ENCODE measurements at regions not wholly inside any gene's neighbourhood (a gene's known extent, or its start where the extent isn't known, plus 50 kb on each side); places are given as distances from the start of the nearest gene placed in this dataset.
A peak's percentile ranks its signal among the peaks of the same experiment; 100 is the strongest.
"Not testable (repeated sequence)": the region's sequence is repeated elsewhere in the genome, so short reads cannot be mapped to it uniquely, and the experiment has no call there.

GRCh38 chr15:26070095-26070532, 207.0 kb upstream of the ATP10A start:
- DNase-seq, result no peak

- DNase-seq, result no peak
Measured at GRCh38 chr15:26069231-26069641, 206.1 kb upstream of the ATP10A start.

DNA sequence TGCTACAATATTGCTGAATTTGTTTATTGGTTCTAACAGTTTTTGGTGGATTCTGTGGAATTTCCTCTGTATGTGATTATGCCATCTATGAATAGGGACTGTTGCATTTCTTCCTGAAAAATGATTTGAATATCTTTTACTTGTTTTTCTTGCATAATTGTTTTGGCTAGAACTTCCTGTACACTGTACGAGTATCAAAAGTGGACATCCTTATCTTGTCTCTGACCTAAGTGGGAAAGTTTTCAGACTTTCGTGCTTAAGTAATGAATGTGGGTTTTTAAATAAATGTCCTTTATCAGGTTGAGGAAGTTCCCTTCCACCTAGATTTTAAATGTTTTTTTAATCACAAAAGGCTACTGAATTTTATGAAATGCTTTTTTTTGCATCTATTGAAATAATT, 203.8 kb upstream of the ATP10A start:
- no peak for DNase-seq

DNA sequence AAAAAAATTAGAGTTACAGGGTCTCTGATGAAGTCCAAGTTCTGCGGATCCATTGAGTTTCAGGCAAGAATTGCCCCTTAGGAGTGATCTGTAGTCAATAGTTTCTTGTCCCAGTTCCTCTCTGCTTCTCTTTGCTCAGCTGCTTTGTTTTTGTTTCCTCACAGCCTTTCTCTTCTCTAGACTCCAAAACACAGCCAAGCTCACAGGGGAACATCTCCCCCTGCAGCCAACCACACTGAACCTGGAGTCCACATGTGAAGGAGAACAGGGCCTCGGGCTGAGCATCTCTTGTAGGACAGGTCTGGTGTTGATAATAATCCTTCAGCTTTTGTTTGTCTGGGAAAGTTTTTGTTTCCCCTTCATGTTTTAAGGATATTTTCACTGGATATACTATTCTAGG, 202.6 kb upstream of the ATP10A start:
- no peak for DNase-seq

- DNase-seq, result no peak
Measured at GRCh38 chr15:26061248-26061647, 198.1 kb upstream of the ATP10A start.

GRCh38 chr15:26056766-26057165, 193.6 kb upstream of the ATP10A start:
- DNase-seq, result not testable (repeated sequence)

- DNase-seq, result peak; percentile 63
Measured at GRCh38 chr15:26051761-26052675, 188.9 kb upstream of the ATP10A start.

- no peak for DNase-seq
Measured at GRCh38 chr15:26050984-26051383, 187.9 kb upstream of the ATP10A start.

DNA sequence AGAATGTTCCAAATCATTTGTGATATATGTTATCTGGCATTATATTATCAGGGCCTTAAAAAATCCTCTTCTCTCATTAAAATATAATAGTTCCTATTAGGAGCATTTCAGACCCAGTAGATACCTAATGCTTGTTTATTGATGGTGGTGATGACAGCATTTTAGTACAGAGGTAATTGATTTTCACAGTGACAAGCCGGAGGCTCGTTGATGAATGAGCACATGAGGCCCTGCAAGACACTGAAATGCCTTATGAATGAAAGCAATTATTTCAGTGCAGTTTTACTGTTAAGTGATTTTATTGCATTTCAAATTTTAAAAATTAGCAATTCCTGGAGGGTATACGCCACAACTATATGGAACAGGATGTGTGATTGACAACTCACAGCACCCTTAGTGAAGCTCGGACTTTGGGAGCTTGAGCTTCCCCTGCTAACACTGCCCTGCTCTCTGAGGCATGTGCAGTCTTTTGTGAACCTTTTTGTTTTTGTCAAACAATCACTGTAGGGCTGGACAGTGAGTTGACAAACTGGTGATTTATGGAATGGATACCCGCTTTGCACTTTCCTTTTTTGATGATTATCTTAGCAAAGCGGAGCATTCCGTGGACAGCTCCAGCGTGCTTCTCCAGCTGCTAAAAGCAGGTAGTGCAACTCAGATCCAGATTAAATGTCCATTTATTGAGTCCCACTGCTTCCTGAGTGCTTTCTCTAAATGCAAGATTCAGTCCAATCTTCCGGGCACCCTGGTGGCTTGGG, 187.0 kb upstream of the ATP10A start:
- no peak for DNase-seq

- DNase-seq, result no peak
Measured at GRCh38 chr15:26048669-26049068, 185.5 kb upstream of the ATP10A start.

- no peak for DNase-seq
Measured at GRCh38 chr15:26045516-26045915, 182.4 kb upstream of the ATP10A start.

DNA sequence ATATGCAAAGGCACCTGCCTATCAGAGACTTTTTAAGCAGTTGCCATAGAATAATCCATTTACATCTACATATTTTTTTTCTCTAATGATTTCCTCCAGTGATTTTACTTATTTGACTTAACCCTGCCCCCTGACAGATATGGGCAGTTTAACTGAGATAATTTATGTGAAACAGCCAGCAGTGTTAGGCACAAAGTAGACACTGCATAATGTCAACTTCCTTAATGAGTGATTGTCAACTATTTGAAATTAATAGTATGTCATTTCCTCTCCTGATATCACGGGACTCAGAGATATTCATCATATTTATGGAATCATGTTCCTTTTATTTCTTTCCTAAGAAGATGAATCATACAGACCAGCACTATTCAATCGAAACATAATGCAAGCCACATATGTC, 179.9 kb upstream of the ATP10A start:
- no peak for DNase-seq

DNA sequence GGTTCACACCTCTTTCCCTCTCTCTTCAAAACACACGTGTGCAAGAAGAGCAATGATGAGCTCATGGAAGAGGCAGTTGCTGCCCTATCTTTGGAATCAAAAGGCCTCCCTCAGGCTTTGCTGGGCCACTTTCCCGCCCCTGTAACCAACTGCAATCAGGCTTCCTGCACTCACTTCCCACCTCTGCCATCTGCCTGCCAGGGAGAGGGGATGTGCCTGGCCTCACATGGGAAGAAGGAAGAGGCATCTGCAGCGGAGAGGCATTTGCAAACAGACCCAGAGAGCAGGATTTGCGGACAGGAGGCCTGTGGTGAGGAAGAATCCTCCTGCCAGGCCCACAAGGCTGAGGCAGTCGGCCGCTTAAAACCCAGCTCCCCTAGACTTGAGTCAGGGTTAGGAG, 175.6 kb upstream of the ATP10A start:
- DNase-seq, result no peak

DNA sequence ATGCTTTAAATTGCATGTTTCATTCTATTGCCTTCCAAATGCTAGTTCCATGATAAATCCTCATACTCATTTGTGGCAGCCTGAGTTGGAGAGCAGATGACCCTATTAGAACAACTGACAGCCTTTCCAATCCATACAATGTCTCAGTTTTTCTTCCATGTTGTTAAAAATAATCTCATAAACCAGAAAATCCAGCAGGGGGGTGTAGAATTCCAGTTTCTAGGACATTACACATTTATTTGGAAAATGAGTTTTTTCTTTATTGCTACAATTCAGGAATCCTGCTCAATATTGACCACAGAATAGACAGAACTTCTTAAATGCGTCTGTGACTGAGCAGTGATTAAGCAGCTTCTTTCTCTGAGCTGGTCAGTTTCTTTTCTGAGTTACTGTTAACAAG, 174.2 kb upstream of the ATP10A start:
- DNase-seq, result no peak

- no peak for DNase-seq
Measured at GRCh38 chr15:26033493-26033892, 170.4 kb upstream of the ATP10A start.

DNA sequence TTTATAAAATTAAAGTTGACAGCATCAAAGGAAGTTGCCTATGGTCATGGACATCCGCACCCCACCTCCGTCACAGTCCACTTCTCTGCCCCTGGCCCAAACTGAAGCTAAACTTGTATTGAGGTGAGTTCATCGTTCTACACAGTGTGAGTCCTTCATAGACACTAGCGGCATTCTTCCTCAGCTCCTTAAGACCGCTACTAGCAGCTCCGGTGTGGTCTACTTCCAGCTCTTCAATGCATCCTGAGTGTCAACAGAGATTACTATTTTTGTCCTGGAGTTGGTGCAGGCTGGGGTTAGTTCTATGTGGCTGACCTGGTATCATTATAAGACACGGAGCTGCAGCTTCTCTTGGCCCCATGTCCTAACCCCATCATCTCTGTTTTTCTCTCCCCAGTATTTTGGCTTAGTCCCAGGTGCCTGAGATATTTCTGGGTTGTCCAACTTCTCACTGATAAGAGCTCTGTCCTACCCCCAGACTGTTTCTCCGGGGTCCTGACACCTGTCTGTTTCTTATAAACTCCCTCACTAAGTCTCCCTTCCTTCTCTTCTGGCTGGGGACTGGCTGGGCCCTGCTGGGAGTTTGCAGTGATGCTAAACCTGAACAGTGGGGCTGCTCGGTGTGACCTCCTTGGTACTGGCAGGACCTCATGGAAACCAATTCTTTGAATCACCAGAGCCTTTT, 169.2 kb upstream of the ATP10A start:
- DNase-seq, result no peak

- not testable (repeated sequence) for DNase-seq
Measured at GRCh38 chr15:26029586-26029985, 166.5 kb upstream of the ATP10A start.

- no peak for DNase-seq
Measured at GRCh38 chr15:26029146-26029545, 166.0 kb upstream of the ATP10A start.

DNA sequence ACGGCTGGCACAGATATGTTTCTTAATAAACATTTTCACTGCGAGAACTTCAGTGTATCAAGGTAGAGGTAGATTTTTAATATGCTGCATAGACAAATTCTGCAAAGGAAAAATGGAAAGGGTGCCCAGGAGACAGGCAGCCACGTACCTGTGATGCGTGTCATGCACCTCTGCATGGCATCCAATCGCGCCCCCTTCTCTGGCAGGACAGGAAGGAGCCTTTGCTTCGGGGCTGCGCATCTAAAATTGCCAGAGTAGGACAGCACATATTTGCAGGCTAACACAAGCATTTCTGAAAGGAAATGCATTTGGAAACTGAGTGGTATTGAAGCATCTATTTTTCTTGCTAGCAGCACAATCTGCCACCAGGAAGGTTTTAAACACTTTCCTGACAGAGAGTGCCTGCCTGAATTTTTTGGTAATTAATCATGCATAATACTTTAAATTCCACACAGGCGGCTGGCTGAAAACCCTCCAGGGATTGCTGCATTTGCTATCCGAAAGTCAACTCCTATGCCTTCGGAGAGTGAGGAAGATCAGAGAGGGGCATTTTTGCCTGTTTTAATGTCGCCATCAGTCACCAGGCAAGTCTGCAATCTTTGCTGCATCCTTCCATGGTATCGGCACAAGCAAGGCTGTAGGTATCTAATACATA, 165.1 kb upstream of the ATP10A start:
- no peak for DNase-seq

- not testable (repeated sequence) for DNase-seq
Measured at GRCh38 chr15:26026671-26027070, 163.5 kb upstream of the ATP10A start.

- DNase-seq, result no peak
Measured at GRCh38 chr15:26024241-26024640, 161.1 kb upstream of the ATP10A start.

- no peak for DNase-seq
Measured at GRCh38 chr15:26023691-26024090, 160.6 kb upstream of the ATP10A start.

- DNase-seq, result no peak
Measured at GRCh38 chr15:26023231-26023630, 160.1 kb upstream of the ATP10A start.
